A673 (cell line): ENCODE measurements at regions not wholly inside any gene's neighbourhood (a gene's known extent, or its start where the extent isn't known, plus 50 kb on each side); places are given as distances from the start of the nearest gene placed in this dataset.

Source experiments
- EZH2 ChIP-seq: fragments of 200-600 bp; sonication (generic); IDR thresholded peaks from 2 replicates; pipeline ENCODE4 v1.6.1; 2017; ENCODE audit warnings: borderline replicate concordance, low read depth, mild to moderate bottlenecking, mixed read lengths, antibody characterized with exemption, low read length; ENCODE audit not compliant: poor library complexity, severe bottlenecking
- TF ChIP-seq, protein P1 (sequence below): fragments of 300-800, 200-600 bp; sonication (generic); conservative IDR thresholded peaks from 2 replicates; pipeline ENCODE4 v1.5.1; 2017; ENCODE audit warnings: low read depth, mild to moderate bottlenecking, antibody characterized with exemption, low read length, moderate library complexity, mixed read lengths

GRCh38 chr7:148472406-148472805, 118.2 kb upstream of the C7orf33 start:
- TF ChIP-seq, protein P1, sequence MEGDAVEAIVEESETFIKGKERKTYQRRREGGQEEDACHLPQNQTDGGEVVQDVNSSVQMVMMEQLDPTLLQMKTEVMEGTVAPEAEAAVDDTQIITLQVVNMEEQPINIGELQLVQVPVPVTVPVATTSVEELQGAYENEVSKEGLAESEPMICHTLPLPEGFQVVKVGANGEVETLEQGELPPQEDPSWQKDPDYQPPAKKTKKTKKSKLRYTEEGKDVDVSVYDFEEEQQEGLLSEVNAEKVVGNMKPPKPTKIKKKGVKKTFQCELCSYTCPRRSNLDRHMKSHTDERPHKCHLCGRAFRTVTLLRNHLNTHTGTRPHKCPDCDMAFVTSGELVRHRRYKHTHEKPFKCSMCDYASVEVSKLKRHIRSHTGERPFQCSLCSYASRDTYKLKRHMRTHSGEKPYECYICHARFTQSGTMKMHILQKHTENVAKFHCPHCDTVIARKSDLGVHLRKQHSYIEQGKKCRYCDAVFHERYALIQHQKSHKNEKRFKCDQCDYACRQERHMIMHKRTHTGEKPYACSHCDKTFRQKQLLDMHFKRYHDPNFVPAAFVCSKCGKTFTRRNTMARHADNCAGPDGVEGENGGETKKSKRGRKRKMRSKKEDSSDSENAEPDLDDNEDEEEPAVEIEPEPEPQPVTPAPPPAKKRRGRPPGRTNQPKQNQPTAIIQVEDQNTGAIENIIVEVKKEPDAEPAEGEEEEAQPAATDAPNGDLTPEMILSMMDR: no peak
- no peak for TF ChIP-seq EZH2
